H9 (cell line): ENCODE measurements at regions not wholly inside any gene's neighbourhood (a gene's known extent, or its start where the extent isn't known, plus 50 kb on each side); places are given as distances from the start of the nearest gene placed in this dataset.

Experiments
- DNase-seq: peaks from one replicate; pipeline ENCODE4 v3.0.0-alpha.2; 2017
- H2AFZ ChIP-seq: one replicate; pipeline ENCODE4 v1.6.1; 2013; ENCODE audit warnings: mild to moderate bottlenecking, low read length, control low read depth, moderate library complexity
- H2AK5ac ChIP-seq: 2 replicates; pipeline ENCODE4 v1.6.1; 2013; ENCODE audit warnings: low read length, control low read depth, mixed read lengths; ENCODE audit not compliant: insufficient read length
- H2BK120ac ChIP-seq: one replicate; pipeline ENCODE4 v1.6.1; 2013; ENCODE audit warnings: low read depth, mild to moderate bottlenecking, low read length, control low read depth, inconsistent platforms; ENCODE audit not compliant: poor library complexity, severe bottlenecking
- H2BK12ac ChIP-seq: 2 replicates; pipeline ENCODE4 v1.6.1; 2013; ENCODE audit warnings: low read length, control low read depth, mixed read lengths, low read depth; ENCODE audit not compliant: insufficient read length
- H2BK15ac ChIP-seq: 2 replicates; pipeline ENCODE4 v1.6.1; 2013; ENCODE audit warnings: low read depth, low read length, control low read depth
- H2BK20ac ChIP-seq: one replicate; pipeline ENCODE4 v1.6.1; 2013; ENCODE audit warnings: low read depth, mild to moderate bottlenecking, low read length, control low read depth, inconsistent platforms; ENCODE audit not compliant: poor library complexity, severe bottlenecking
- H2BK5ac ChIP-seq: 2 replicates; pipeline ENCODE4 v1.6.1; 2013; ENCODE audit warnings: low read length, control low read depth, mixed read lengths; ENCODE audit not compliant: insufficient read length
- H3K14ac ChIP-seq: 2 replicates; pipeline ENCODE4 v1.6.1; 2013; ENCODE audit warnings: low read length, control low read depth; ENCODE audit not compliant: insufficient read depth
- H3K18ac ChIP-seq: 2 replicates; pipeline ENCODE4 v1.6.1; 2013; ENCODE audit warnings: low read depth, mild to moderate bottlenecking, mixed read lengths, low read length, control low read depth; ENCODE audit not compliant: insufficient read length
- H3K23ac ChIP-seq: 2 replicates; pipeline ENCODE4 v1.6.1; 2013; ENCODE audit warnings: low read length, control low read depth, mixed read lengths, low read depth; ENCODE audit not compliant: insufficient read length
- H3K23me2 ChIP-seq: 2 replicates; pipeline ENCODE4 v1.6.1; 2013; ENCODE audit warnings: low read depth, mild to moderate bottlenecking, mixed read lengths, low read length, control low read depth; ENCODE audit not compliant: insufficient read length, poor library complexity, severe bottlenecking
- H3K27ac ChIP-seq: 2 replicates; pipeline ENCODE4 v1.5.1; 2013; ENCODE audit warnings: low read length, control low read depth, mixed read lengths, low read depth; ENCODE audit not compliant: insufficient read length
- H3K27me3 ChIP-seq: 2 replicates; pipeline ENCODE4 v1.6.1; 2013; ENCODE audit warnings: low read length, control low read depth, inconsistent platforms; ENCODE audit not compliant: insufficient read depth
- H3K4ac ChIP-seq: 2 replicates; pipeline ENCODE4 v1.6.1; 2013; ENCODE audit warnings: low read depth, mild to moderate bottlenecking, control low read depth, inconsistent platforms, low read length, moderate library complexity
- H3K4me1 ChIP-seq: 2 replicates; pipeline ENCODE4 v1.6.1; 2013; ENCODE audit warnings: low read length, control low read depth, inconsistent platforms; ENCODE audit not compliant: insufficient read depth
- H3K4me2 ChIP-seq: 2 replicates; pipeline ENCODE4 v1.6.1; 2013; ENCODE audit warnings: low read length, control low read depth, mixed read lengths; ENCODE audit not compliant: insufficient read length, insufficient read depth
- H3K56ac ChIP-seq: 2 replicates; pipeline ENCODE4 v1.6.1; 2013; ENCODE audit warnings: low read depth, mild to moderate bottlenecking, mixed read lengths, low read length, control low read depth; ENCODE audit not compliant: insufficient read length
- H3K79me1 ChIP-seq: 2 replicates; pipeline ENCODE4 v1.6.1; 2013; ENCODE audit warnings: low read depth, mild to moderate bottlenecking, moderate library complexity, low read length, control low read depth, inconsistent platforms; ENCODE audit not compliant: insufficient read depth, poor library complexity, severe bottlenecking
- H3K79me2 ChIP-seq: 2 replicates; pipeline ENCODE4 v1.6.1; 2013; ENCODE audit warnings: low read length, control low read depth, inconsistent platforms; ENCODE audit not compliant: insufficient read depth
- H3K9ac ChIP-seq: 2 replicates; pipeline ENCODE4 v1.6.1; 2013; ENCODE audit warnings: low read length, control low read depth, mixed read lengths; ENCODE audit not compliant: insufficient read length; ENCODE audit errors: extremely low read depth
- H3K9me3 ChIP-seq: one replicate; pipeline ENCODE4 v1.6.1; 2013; ENCODE audit warnings: low read depth, low read length, inconsistent platforms; ENCODE audit not compliant: control insufficient read depth
- H3T11ph ChIP-seq: one replicate; pipeline ENCODE4 v1.6.1; 2013; ENCODE audit warnings: mild to moderate bottlenecking, low read length, control low read depth, inconsistent platforms
- H4K20me1 ChIP-seq: one replicate; pipeline ENCODE4 v1.6.1; 2013; ENCODE audit not compliant: control insufficient read depth, insufficient read length, insufficient read depth
- H4K5ac ChIP-seq: 2 replicates; pipeline ENCODE4 v1.6.1; 2013; ENCODE audit warnings: low read depth, mild to moderate bottlenecking, mixed read lengths, low read length, control low read depth; ENCODE audit not compliant: insufficient read length
- H4K8ac ChIP-seq: replicated peaks from 2 replicates; pipeline ENCODE4 v1.6.1; 2013; ENCODE audit warnings: low read length, control low read depth, mixed read lengths, low read depth; ENCODE audit not compliant: insufficient read length
- H4K91ac ChIP-seq: 2 replicates; pipeline ENCODE4 v1.6.1; 2013; ENCODE audit warnings: low read depth, mild to moderate bottlenecking, moderate library complexity, mixed read lengths, low read length, control low read depth; ENCODE audit not compliant: insufficient read length
- H3K27ac Mint-ChIP-seq, 3 experiments: 2 replicates in 2 of 3; 3 replicates in 1 of 3; pipeline ENCODE4 v1.8.0; 2020 to 2021; ENCODE audit warnings: mixed read lengths in 3 of 3, mild to moderate bottlenecking in 1 of 3, moderate library complexity in 1 of 3
- H3K27me3 Mint-ChIP-seq: 2 replicates; pipeline ENCODE4 v1.8.0; 2021; ENCODE audit warnings: low read depth, mild to moderate bottlenecking, moderate library complexity, mixed read lengths
- H3K36me3 Mint-ChIP-seq, 3 experiments: 2 replicates in 2 of 3; 3 replicates in 1 of 3; pipeline ENCODE4 v1.8.0; 2020 to 2021; ENCODE audit warnings: low read depth in 3 of 3, mixed read lengths in 3 of 3; ENCODE audit not compliant: insufficient read depth in 1 of 3
- H3K4me1 Mint-ChIP-seq, 2 experiments: 2 replicates each; pipeline ENCODE4 v1.8.0; 2020; ENCODE audit warnings: mixed read lengths in 2 of 2
- H3K4me3 Mint-ChIP-seq, 2 experiments: 2 replicates in 1 of 2; 3 replicates in 1 of 2; pipeline ENCODE4 v1.8.0; 2020 to 2021; ENCODE audit warnings: mild to moderate bottlenecking in 2 of 2, mixed read lengths in 2 of 2, moderate library complexity in 1 of 2
- H3K9me3 Mint-ChIP-seq, 2 experiments: 2 replicates in 1 of 2; 3 replicates in 1 of 2; pipeline ENCODE4 v1.8.0; 2020; ENCODE audit warnings: mild to moderate bottlenecking in 2 of 2, mixed read lengths in 2 of 2, moderate library complexity in 1 of 2
- WGBS: extraction: QIAGEN DNeasy Blood & Tissue Kit; methylation state at CpG from one replicate; pipeline ENCODE4 v1.1.7; 2013; ENCODE audit warnings: missing lambda C conversion rate, low lambda C conversion rate, mixed read lengths; ENCODE audit not compliant: insufficient read length; ENCODE audit errors: extremely low coverage; 5-methylcytosine and 5-hydroxymethylcytosine counted together
- TF ChIP-seq, protein P1 (sequence below): fragments of 200-600 bp; sonication (generic); conservative IDR thresholded peaks from 3 replicates; pipeline ENCODE4 v1.8.0; 2021; ENCODE audit warnings: antibody characterized with exemption, mild to moderate bottlenecking

DNA sequence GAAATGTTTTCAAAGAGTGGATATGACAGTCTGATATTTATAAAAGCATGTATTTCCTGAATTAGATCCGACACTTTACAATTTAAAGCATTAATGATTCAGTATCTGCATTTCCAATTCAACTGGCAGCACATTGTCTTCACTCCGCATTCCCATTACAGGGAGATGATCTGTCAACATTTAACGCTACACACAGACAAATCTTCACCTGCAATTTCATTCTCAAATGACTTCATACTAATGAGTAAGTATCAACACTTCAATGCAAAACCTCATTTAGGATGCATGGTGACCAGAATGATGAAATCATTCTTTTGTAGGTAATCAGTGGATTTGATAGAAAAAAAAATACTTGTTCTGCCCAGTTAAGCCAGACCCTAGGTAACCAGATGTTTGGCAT, 749.6 kb downstream of the CENPC start:
- Histone ChIP-seq H3K9ac (no peak overlapping the region), H3K4me2 (no peak overlapping the region), H3T11ph (no peak overlapping the region), H2BK5ac (no peak overlapping the region), H4K5ac (no peak overlapping the region), H2BK120ac (no peak overlapping the region), H2AFZ (no peak overlapping the region), H2AK5ac (no peak overlapping the region), H3K4ac (no peak overlapping the region), H3K56ac (no peak overlapping the region), H3K27ac (no peak overlapping the region), H3K4me1 (no peaks in the 10 kb centered on the region), H3K79me2 (no peaks in the 10 kb centered on the region), H3K9me3 (no peaks in the 10 kb centered on the region), H3K18ac (no peak overlapping the region), H3K23me2 (no peaks in the 10 kb centered on the region), H4K8ac (no peak overlapping the region), H3K79me1 (no peaks in the 10 kb centered on the region), H3K14ac (no peak overlapping the region), H2BK15ac (no peak overlapping the region), H2BK12ac (no peak overlapping the region), H4K91ac (no peak overlapping the region), H3K23ac (no peak overlapping the region), H2BK20ac (no peak overlapping the region), H3K27me3 (no peaks in the 10 kb centered on the region), H4K20me1 (no peaks in the 10 kb centered on the region)
- no peak for DNase-seq
- no peaks in the 10 kb centered on the region for H3K36me3 Mint-ChIP-seq
- H3K4me1 Mint-ChIP-seq: no peaks in the 10 kb centered on the region
- TF ChIP-seq, protein P1, sequence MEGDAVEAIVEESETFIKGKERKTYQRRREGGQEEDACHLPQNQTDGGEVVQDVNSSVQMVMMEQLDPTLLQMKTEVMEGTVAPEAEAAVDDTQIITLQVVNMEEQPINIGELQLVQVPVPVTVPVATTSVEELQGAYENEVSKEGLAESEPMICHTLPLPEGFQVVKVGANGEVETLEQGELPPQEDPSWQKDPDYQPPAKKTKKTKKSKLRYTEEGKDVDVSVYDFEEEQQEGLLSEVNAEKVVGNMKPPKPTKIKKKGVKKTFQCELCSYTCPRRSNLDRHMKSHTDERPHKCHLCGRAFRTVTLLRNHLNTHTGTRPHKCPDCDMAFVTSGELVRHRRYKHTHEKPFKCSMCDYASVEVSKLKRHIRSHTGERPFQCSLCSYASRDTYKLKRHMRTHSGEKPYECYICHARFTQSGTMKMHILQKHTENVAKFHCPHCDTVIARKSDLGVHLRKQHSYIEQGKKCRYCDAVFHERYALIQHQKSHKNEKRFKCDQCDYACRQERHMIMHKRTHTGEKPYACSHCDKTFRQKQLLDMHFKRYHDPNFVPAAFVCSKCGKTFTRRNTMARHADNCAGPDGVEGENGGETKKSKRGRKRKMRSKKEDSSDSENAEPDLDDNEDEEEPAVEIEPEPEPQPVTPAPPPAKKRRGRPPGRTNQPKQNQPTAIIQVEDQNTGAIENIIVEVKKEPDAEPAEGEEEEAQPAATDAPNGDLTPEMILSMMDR: no peak
- H3K9me3 Mint-ChIP-seq: no peaks in the 10 kb centered on the region
- no peaks in the 10 kb centered on the region for H3K27me3 Mint-ChIP-seq
- H3K4me3 Mint-ChIP-seq: no peak overlapping the region
- no CpG with 5 or more reads among the region's 3 CpGs for WGBS
- H3K27ac Mint-ChIP-seq: no peak overlapping the region
